Adrenal gland (tissue), 5 donors: ENCODE measurements at regions not wholly inside any gene's neighbourhood (a gene's known extent, or its start where the extent isn't known, plus 50 kb on each side); places are given as distances from the start of the nearest gene placed in this dataset.

Source experiments
- POLR2A ChIP-seq, 2 donors: fragments of 450-650 bp; IDR thresholded peaks; one replicate each; pipeline ENCODE4 v1.6.1; 2017; ENCODE audit warnings: antibody characterized with exemption in 2 of 2, mild to moderate bottlenecking in 2 of 2, moderate library complexity in 1 of 2
- TF ChIP-seq, protein P1 (sequence below), 6 experiments: fragments of 450-650 bp in 4 of 6; fragments of 200-600 bp in 2 of 6; sonication (generic) in 1 of 6; IDR thresholded peaks; 1 replicate in 5 of 6; 2 replicates in 1 of 6; pipeline versions ENCODE4 v1.5.1 to v1.8.0; 2016 to 2021; ENCODE audit warnings: antibody characterized with exemption in 6 of 6, mild to moderate bottlenecking in 2 of 6, moderate library complexity in 1 of 6
- donor health status: DM: no; HTN: no; CAD: no.

DNA sequence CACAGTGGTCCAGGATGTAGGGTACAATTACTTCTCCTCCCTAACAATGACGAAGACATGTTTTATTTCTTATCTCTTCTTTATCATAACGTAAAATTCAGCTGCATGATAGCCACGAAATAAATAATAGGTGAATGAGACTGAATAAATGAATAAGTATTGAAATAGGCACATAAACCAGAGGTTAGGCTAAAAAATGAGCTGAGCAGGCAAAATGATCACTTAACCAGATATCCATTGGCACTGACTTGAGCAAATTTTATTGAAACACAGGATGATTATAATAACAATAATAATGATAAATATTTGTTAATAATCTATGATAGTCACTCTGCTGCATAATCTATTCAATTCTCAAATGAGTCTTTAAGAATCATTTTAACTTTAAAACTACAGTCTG is 506.9 kb upstream of the ZNF804A start:
- TF ChIP-seq, protein P1, sequence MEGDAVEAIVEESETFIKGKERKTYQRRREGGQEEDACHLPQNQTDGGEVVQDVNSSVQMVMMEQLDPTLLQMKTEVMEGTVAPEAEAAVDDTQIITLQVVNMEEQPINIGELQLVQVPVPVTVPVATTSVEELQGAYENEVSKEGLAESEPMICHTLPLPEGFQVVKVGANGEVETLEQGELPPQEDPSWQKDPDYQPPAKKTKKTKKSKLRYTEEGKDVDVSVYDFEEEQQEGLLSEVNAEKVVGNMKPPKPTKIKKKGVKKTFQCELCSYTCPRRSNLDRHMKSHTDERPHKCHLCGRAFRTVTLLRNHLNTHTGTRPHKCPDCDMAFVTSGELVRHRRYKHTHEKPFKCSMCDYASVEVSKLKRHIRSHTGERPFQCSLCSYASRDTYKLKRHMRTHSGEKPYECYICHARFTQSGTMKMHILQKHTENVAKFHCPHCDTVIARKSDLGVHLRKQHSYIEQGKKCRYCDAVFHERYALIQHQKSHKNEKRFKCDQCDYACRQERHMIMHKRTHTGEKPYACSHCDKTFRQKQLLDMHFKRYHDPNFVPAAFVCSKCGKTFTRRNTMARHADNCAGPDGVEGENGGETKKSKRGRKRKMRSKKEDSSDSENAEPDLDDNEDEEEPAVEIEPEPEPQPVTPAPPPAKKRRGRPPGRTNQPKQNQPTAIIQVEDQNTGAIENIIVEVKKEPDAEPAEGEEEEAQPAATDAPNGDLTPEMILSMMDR (IDR thresholded peaks at IDR 0.05), result no peak
- no peak for TF ChIP-seq POLR2A (IDR thresholded peaks at IDR 0.05)
